ENCODE measurements at regions not wholly inside any gene's neighbourhood (a gene's known extent, or its start where the extent isn't known, plus 50 kb on each side); places are given as distances from the start of the nearest gene placed in this dataset.
"Not testable (repeated sequence)": the region's sequence is repeated elsewhere in the genome, so short reads cannot be mapped to it uniquely, and the experiment has no call there.

DNA sequence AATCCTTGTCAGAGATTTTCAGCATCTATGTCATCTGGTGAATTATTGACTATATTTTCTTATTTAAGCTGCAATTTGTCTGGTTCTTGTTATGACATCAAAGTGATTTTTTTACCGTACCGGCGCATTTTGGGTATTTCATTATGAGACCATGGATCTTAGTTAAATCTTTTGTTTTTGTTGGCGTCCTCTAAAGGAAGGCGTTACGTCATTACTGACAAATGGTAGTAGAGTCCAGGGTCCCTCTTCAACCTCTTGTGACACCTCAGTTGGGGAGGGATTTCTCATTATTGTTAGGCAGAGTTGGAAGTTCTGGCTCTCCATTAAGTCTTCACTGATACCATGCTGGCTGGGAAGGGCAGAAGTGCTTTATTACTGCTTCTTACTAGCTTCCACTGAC lies 175.8 kb upstream of the MMADHC start:
- ATAC-seq (no peak), DNase-seq (ENCODE audit: low read depth, low spot score) (no peak)
- ChIA-PET CTCF (no interaction called here), RAD21 (ENCODE audit: low non-redundant PET in 1 of 2, low total read pairs in 2 of 2, uncharacterized antibody in 2 of 2, unreplicated experiment in 2 of 2) (no interaction called here), POLR2A (no interaction called here)
- H4K20me1 ChIP-seq (ENCODE audit: insufficient read depth): no peaks in the 10 kb centered on the region; the same call in 1 of the 2 replicates
- intact Hi-C loops (cut with micrococcal nuclease): no loop called here
- TF ChIP-seq, protein P1, sequence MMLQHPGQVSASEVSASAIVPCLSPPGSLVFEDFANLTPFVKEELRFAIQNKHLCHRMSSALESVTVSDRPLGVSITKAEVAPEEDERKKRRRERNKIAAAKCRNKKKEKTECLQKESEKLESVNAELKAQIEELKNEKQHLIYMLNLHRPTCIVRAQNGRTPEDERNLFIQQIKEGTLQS (IDR thresholded peaks at IDR 0.05): no peak
- TF ChIP-seq TCF7L2 (IDR thresholded peaks at IDR 0.05; ENCODE audit: borderline replicate concordance, extremely low read depth, insufficient read depth, insufficient read length) (no peak), POLR2A (IDR thresholded peaks at IDR 0.05; ENCODE audit: borderline replicate concordance, extremely low read depth, insufficient read depth, insufficient read length) (no peak)
- TF ChIP-seq, protein P2, sequence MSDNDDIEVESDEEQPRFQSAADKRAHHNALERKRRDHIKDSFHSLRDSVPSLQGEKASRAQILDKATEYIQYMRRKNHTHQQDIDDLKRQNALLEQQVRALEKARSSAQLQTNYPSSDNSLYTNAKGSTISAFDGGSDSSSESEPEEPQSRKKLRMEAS (IDR thresholded peaks at IDR 0.05): no peak
- no peaks in the 10 kb centered on the region for H3K9me2 ChIP-seq (ENCODE audit: insufficient read depth)
- no peak overlapping the region for H3K4me3 ChIP-seq (replicated peaks in 1 of 2; ENCODE audit: low read depth in 1 of 2, low read length in 2 of 2)
- no peak overlapping the region for H3K4me2 ChIP-seq (ENCODE audit: low read length)
- peaks cover 12% of the 10 kb centered on the region in 2 experiments for H3K4me1 ChIP-seq (ENCODE audit: control insufficient read depth in 1 of 2, insufficient read depth in 2 of 2, low read length in 2 of 2)
- no peaks in the 10 kb centered on the region for H3K27me3 ChIP-seq (ENCODE audit: insufficient read depth, low read length)
- H3K36me3 ChIP-seq (ENCODE audit: control insufficient read depth in 1 of 2, insufficient read depth in 2 of 2, low read length in 2 of 2): no peaks in the 10 kb centered on the region
- no TSS peak for BruUV-seq (replicated peaks)
- no peaks in the 10 kb centered on the region for H3K9me3 ChIP-seq (ENCODE audit: control insufficient read depth in 1 of 2, insufficient read depth in 1 of 2, low read depth in 1 of 2, low read length in 2 of 2)
- no peak overlapping the region for H3K27ac ChIP-seq (ENCODE audit: low read depth, low read length)
- no peaks in the 10 kb centered on the region for H3K79me2 ChIP-seq (ENCODE audit: insufficient read depth, low read length)
- H3K9ac ChIP-seq (ENCODE audit: low read length): no peak overlapping the region
- no peak overlapping the region for H2AFZ ChIP-seq (ENCODE audit: low read depth, low read length, poor library complexity, severe bottlenecking)

DNA sequence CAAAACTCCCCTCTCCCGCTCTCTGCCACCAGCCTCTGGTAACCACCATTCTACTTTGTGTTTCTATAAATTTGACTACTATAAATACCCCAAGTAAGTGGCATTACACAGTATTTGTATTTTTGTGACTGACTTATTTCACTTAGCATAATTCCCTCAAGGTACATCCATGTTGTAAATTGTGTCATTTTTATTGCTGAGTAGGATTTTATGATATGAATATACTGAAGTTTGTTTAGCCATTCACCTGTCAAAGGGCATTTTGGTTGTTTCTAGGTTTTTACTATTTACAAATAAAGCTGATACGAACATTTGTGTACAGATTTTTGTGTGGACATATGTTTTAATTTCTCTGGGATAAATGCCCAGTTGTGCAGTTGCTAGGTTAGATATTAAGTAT lies 174.0 kb upstream of the MMADHC start:
- ChIA-PET RAD21 (ENCODE audit: low non-redundant PET in 1 of 2, low total read pairs in 2 of 2, uncharacterized antibody in 2 of 2, unreplicated experiment in 2 of 2) (no interaction called here), POLR2A (no interaction called here), CTCF (no interaction called here)
- no TSS peak for BruUV-seq (replicated peaks)
- TF ChIP-seq, protein P2 (IDR thresholded peaks at IDR 0.05): no peak
- no peak for TF ChIP-seq CEBPB (IDR thresholded peaks at IDR 0.05; ENCODE audit: low read depth)
- no peak overlapping the region for H2AFZ ChIP-seq (ENCODE audit: low read depth, low read length, poor library complexity, severe bottlenecking)
- no peaks in the 10 kb centered on the region for H3K36me3 ChIP-seq (ENCODE audit: control insufficient read depth in 1 of 2, insufficient read depth in 2 of 2, low read length in 2 of 2)
- no peak overlapping the region for H3K9ac ChIP-seq (ENCODE audit: low read length)
- H3K27me3 ChIP-seq (ENCODE audit: insufficient read depth, low read length): no peaks in the 10 kb centered on the region
- H3K4me1 ChIP-seq (ENCODE audit: control insufficient read depth in 1 of 2, insufficient read depth in 2 of 2, low read length in 2 of 2): no peaks in the 10 kb centered on the region
- no peaks in the 10 kb centered on the region; the same call in 1 of the 2 replicates for H4K20me1 ChIP-seq (ENCODE audit: insufficient read depth)
- ATAC-seq (no peak), DNase-seq (ENCODE audit: low read depth, low spot score) (no peak)
- intact Hi-C loops (cut with micrococcal nuclease): no loop called here
- no peaks in the 10 kb centered on the region for H3K9me2 ChIP-seq (ENCODE audit: insufficient read depth)
- H3K9me3 ChIP-seq (ENCODE audit: control insufficient read depth in 1 of 2, insufficient read depth in 1 of 2, low read depth in 1 of 2, low read length in 2 of 2): no peaks in the 10 kb centered on the region
- H3K4me2 ChIP-seq (ENCODE audit: low read length): no peak overlapping the region
- no peaks in the 10 kb centered on the region for H3K79me2 ChIP-seq (ENCODE audit: insufficient read depth, low read length)
- H3K27ac ChIP-seq (ENCODE audit: low read depth, low read length): no peak overlapping the region
- H3K4me3 ChIP-seq (replicated peaks in 1 of 2; ENCODE audit: low read depth in 1 of 2, low read length in 2 of 2): no peak overlapping the region

DNA sequence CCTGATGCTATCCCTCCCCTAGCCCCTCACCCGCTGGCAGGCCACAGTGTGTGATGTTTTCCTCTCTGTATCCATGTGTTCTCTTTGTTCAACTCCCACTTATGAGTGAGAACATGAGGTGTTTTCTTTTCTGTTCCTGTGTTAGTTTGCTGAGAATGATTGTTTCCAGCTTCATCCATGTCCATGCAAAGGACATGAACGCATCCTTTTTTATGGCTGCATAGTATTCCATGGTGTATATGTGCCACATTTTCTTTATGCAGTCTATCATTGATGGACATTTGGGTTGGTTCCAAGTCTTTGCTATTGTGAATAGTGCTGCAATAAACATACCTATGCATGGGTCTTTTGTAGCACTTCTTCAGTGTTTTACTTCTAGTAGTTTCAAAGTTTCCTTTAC lies 171.8 kb upstream of the MMADHC start:
- H4K20me1 ChIP-seq (ENCODE audit: insufficient read depth); intact Hi-C loops (cut with micrococcal nuclease); H3K9ac ChIP-seq (ENCODE audit: low read length); BruUV-seq (replicated peaks); DNase-seq (ENCODE audit: low read depth, low spot score); ATAC-seq; CTCF ChIA-PET; H3K4me2 ChIP-seq (ENCODE audit: low read length); H3K36me3 ChIP-seq (ENCODE audit: control insufficient read depth in 1 of 2, insufficient read depth in 2 of 2, low read length in 2 of 2); H3K9me3 ChIP-seq (ENCODE audit: control insufficient read depth in 1 of 2, insufficient read depth in 1 of 2, low read depth in 1 of 2, low read length in 2 of 2); POLR2A ChIA-PET; H3K27ac ChIP-seq (ENCODE audit: low read depth, low read length); H3K9me2 ChIP-seq (ENCODE audit: insufficient read depth); H3K4me1 ChIP-seq (ENCODE audit: control insufficient read depth in 1 of 2, insufficient read depth in 2 of 2, low read length in 2 of 2); H3K27me3 ChIP-seq (ENCODE audit: insufficient read depth, low read length); H3K4me3 ChIP-seq (replicated peaks in 1 of 2; ENCODE audit: low read depth in 1 of 2, low read length in 2 of 2); H2AFZ ChIP-seq (ENCODE audit: low read depth, low read length, poor library complexity, severe bottlenecking); H3K79me2 ChIP-seq (ENCODE audit: insufficient read depth, low read length): not testable (repeated sequence)
- RAD21 ChIA-PET (ENCODE audit: low non-redundant PET in 1 of 2, low total read pairs in 2 of 2, uncharacterized antibody in 2 of 2, unreplicated experiment in 2 of 2): interaction anchor here in 1 of 2 experiments (0.7 kb wide), 1 partner anchor 28 kb away, joined by 3 read pairs; no protein-coding TSS in a partner anchor

DNA sequence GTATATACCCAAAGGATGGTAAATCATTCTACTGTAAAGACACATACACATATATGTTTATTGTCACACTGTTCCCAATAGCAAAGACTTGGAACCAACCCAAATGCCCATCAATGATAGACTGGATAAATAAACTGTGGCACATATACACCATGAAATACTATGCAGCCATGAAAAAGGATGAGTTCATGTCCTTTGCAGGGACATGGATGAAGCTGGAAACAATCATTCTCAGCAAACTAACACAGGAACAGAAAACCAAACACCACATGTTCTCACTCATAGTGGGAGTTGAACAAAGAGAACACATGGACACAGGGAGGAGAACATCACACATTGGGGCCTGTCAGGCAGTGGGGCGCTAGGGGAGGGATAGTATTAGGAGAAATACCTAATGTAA lies 167.1 kb upstream of the MMADHC start:
- CTCF ChIA-PET; intact Hi-C loops (cut with micrococcal nuclease); H3K9ac ChIP-seq (ENCODE audit: low read length); DNase-seq (ENCODE audit: low read depth, low spot score); H3K9me2 ChIP-seq (ENCODE audit: insufficient read depth); RAD21 ChIA-PET (ENCODE audit: low non-redundant PET in 1 of 2, low total read pairs in 2 of 2, uncharacterized antibody in 2 of 2, unreplicated experiment in 2 of 2); H3K4me1 ChIP-seq (ENCODE audit: control insufficient read depth in 1 of 2, insufficient read depth in 2 of 2, low read length in 2 of 2); POLR2A ChIA-PET; H4K20me1 ChIP-seq (ENCODE audit: insufficient read depth); H3K27me3 ChIP-seq (ENCODE audit: insufficient read depth, low read length); H3K4me3 ChIP-seq (replicated peaks in 1 of 2; ENCODE audit: low read depth in 1 of 2, low read length in 2 of 2); H3K9me3 ChIP-seq (ENCODE audit: control insufficient read depth in 1 of 2, insufficient read depth in 1 of 2, low read depth in 1 of 2, low read length in 2 of 2); H2AFZ ChIP-seq (ENCODE audit: low read depth, low read length, poor library complexity, severe bottlenecking); ATAC-seq; H3K4me2 ChIP-seq (ENCODE audit: low read length); H3K27ac ChIP-seq (ENCODE audit: low read depth, low read length); H3K36me3 ChIP-seq (ENCODE audit: control insufficient read depth in 1 of 2, insufficient read depth in 2 of 2, low read length in 2 of 2); BruUV-seq (replicated peaks); H3K79me2 ChIP-seq (ENCODE audit: insufficient read depth, low read length): not testable (repeated sequence)
